NT2/D1 (cell line): ENCODE measurements at regions not wholly inside any gene's neighbourhood (a gene's known extent, or its start where the extent isn't known, plus 50 kb on each side); places are given as distances from the start of the nearest gene placed in this dataset.

Experiments
- YY1 ChIP-seq: IDR thresholded peaks from 2 replicates; pipeline ENCODE4 v1.6.1; 2011; ENCODE audit not compliant: insufficient read length, insufficient read depth
- ZNF274 ChIP-seq: IDR thresholded peaks from 2 replicates; pipeline ENCODE4 v1.6.1; 2011; ENCODE audit warnings: mild to moderate bottlenecking, low read depth, low read length

DNA sequence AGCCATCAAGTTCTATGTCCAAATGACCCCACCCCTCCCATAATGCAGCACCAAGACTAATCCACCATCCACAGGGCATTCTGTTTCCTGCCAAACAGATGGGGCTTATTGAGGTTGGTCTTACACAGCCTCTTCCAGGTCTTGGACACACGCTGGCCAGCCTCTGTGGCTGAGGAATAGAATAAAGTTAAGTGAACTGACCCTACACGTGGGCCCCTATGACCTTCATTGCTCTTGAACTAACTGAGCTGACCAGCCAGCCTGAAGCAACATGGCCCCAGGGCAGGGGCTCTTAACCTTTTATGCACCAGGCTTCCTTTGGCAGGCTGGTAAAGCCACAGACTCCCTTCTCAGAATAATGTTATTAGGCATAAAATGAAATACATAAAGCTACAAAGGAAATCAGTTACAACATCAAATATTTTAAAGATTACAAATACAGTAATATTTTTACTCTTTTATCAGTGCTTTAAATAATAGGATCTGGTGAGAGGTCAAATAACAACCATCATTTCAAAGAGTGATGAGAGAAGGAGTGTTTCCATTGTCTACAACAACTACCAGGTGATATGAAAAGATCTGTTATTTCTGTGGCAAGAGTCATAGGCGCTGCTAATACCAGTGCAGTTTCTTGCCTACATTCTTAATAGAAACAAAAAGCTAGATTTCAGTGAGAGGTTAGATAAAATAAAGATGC lies 192.9 kb upstream of the NUDT4 start:
- TF ChIP-seq YY1 = no peak
- no peak for TF ChIP-seq ZNF274
